GM12874 (cell line): ENCODE measurements at regions not wholly inside any gene's neighbourhood (a gene's known extent, or its start where the extent isn't known, plus 50 kb on each side); places are given as distances from the start of the nearest gene placed in this dataset.

Experiments
- TF ChIP-seq, protein P1 (sequence below): IDR thresholded peaks from 2 replicates; pipeline ENCODE4 v1.5.1; 2011; ENCODE audit warnings: low read depth, mild to moderate bottlenecking, control low read depth, low read length, moderate library complexity; ENCODE audit not compliant: insufficient read depth

DNA sequence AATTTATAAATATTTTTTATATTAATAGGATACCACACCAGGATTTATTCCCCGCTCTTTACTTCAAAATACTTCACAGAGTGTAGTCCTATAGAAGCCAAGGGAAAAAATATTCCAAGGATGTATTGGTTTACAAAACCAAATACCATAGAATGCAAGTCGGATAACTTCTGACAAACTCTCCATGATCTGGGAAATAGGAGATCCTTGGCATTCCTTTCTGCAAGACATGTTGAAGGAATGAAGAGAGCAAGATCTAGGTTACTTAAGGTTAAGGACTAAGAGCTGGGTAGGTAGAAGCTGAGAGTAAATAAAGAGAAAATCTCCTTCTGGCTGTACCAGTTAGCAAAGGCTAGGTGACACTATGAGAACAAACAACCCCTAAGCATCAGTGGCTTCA lies 141.2 kb downstream of the LRATD1 start:
- TF ChIP-seq, protein P1, sequence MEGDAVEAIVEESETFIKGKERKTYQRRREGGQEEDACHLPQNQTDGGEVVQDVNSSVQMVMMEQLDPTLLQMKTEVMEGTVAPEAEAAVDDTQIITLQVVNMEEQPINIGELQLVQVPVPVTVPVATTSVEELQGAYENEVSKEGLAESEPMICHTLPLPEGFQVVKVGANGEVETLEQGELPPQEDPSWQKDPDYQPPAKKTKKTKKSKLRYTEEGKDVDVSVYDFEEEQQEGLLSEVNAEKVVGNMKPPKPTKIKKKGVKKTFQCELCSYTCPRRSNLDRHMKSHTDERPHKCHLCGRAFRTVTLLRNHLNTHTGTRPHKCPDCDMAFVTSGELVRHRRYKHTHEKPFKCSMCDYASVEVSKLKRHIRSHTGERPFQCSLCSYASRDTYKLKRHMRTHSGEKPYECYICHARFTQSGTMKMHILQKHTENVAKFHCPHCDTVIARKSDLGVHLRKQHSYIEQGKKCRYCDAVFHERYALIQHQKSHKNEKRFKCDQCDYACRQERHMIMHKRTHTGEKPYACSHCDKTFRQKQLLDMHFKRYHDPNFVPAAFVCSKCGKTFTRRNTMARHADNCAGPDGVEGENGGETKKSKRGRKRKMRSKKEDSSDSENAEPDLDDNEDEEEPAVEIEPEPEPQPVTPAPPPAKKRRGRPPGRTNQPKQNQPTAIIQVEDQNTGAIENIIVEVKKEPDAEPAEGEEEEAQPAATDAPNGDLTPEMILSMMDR = no peak

DNA sequence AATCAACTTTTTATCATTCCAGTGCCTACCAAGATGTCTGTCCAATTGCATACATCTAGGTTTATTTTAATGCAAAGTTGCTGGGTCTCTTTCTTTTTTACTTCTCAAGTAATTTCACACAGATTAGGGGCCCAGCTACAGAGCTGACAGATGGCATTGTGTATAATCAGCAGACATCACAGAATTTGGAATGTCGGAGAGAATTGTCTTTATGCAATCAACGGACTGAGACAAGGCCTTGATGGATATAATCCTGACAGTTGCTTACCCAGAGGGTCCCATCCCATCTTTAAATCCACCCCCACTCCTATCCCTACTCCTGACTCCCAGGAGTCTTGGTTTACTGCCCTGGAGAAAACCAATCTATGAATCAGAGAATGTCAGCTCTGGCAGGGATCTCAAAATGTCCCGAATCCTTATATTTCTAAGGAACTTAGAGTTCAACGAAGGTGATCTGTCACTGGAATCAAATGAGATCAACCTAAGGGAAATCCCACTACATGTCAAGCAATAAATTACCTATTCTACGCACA lies 142.0 kb downstream of the LRATD1 start:
- TF ChIP-seq, protein P1 = no peak

DNA sequence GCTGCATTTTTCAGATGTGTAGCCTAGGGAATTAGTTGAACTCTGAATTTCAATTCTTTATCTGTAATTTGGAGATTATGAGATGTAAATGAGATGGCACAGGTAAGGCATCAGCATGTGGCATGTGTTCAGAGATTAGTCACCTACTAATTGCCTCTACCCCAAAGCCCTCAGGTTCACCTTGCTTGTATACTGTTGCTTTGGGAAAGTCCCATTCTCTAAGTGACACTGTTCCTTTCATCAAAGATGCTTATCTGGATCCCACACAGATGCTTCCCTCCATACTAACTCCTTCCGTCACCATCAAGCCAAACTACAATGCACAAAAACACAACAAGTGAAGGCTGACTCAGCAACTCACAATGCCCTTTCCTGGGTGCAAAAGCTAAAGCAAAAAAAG lies 143.7 kb downstream of the LRATD1 start:
- TF ChIP-seq, protein P1 = no peak

GRCh38 chr2:14778015-14778414 lies 145.5 kb downstream of the LRATD1 start:
- TF ChIP-seq, protein P1 = no peak

GRCh38 chr2:14779252-14779651 lies 146.7 kb downstream of the LRATD1 start:
- TF ChIP-seq, protein P1 = no peak

GRCh38 chr2:14781142-14781541 lies 148.6 kb downstream of the LRATD1 start:
- TF ChIP-seq, protein P1 = no peak

GRCh38 chr2:14790041-14790640 lies 157.6 kb downstream of the LRATD1 start:
- TF ChIP-seq, protein P1 = no peak
